HG03159 (cell line): ENCODE measurements at regions not wholly inside any gene's neighbourhood (a gene's known extent, or its start where the extent isn't known, plus 50 kb on each side); places are given as distances from the start of the nearest gene placed in this dataset.
"Not testable (repeated sequence)": the region's sequence is repeated elsewhere in the genome, so short reads cannot be mapped to it uniquely, and the experiment has no call there.

Experiments
- ATAC-seq: cut with Tn5 transposase; IDR thresholded peaks from one replicate; pipeline ENCODE4 v1.9.1; 2021; ENCODE audit warnings: mild to moderate bottlenecking, moderate library complexity; ENCODE audit not compliant: unreplicated experiment

DNA sequence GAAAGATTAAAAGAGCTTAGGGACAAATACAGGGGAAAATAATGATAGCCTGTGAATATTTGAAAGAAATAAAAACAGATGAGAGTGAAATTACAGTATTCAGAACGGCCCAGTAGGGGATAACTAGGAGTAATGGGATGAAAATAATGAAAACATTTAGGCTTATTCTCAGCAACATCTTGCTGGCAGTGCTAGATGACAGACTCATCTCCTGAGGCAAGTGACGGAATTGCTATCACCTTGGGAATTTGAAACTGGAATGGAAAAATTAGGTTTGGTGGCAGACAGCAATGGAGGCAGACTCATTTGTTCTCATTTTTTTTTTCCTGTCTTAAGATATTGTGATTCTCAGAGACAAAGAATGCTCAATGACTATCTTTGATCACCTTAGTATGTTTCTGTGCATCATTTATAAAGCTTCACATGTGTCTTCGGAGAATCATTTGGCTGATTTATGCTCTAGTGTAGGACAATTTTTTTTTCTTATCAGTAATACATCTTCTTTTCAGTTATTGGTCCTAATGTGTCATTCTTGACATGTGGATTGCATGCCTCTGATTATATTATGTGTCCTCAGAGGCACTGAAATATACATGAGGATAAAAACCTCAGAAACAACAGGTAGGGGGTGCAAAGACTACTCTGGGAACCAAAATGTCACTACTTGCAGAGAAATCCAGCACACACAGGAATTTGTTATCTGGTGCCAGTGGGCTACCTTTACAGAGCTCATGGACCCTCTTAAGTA, 711.7 kb downstream of the EDEM1 start:
- ATAC-seq: no peak

DNA sequence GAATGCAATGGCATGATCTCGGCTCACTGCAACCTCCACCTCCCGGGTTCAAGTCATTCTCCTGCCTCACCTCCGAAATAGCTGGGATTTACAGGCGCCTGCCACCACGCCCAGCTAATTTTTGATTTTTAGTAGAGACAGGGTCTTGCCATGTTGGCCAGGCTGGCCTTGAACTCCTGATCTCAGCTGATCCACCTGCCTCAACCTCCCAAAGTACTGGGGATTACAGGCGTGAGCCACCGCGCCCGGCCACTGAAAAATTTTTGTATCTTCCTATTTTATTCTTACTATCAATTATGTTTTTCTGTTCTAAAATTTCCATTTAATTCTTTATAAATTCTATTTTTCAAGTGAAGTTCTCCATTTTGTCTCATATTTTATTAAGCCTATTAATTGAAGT, 730.4 kb downstream of the EDEM1 start:
- no peak for ATAC-seq

DNA sequence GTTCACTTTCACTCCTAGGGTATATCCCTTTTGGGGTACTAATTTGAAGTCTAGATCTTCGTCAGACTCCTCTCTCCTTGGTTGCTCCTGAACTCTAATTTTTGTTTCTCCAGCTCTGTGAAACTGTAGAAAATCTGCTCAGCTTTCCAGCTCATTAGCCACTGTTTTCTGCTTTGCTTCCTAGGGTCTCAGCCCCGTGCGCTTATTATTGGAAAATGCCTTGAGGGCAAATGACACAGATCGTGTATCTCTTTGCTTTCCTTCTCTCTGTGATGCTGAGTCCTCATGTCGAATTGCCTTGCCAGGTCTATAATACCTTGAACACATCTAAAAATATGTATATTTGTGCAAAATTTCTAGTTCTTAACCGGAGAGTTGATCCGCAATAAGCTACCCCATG, 731.1 kb downstream of the EDEM1 start:
- no peak for ATAC-seq

DNA sequence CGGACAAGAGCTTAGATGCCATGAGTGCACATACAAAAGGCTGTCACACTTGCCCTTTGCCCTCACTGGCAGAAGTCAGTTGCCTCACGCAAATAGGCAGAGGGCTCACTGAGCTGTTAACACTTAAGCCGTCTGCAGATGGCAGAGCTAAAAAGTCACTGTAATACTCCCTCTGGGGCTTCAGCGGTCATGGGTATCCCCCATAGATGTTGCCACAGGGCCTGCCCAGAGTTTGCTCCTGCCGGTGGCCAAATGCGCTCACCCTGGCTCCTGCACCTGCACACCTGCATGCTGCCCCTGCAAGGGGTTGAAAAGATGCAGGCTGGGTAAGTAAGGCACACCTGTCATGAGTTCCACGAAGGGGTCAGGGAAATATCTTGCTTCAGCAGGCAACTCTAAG, 741.5 kb downstream of the EDEM1 start:
- no peak for ATAC-seq

DNA sequence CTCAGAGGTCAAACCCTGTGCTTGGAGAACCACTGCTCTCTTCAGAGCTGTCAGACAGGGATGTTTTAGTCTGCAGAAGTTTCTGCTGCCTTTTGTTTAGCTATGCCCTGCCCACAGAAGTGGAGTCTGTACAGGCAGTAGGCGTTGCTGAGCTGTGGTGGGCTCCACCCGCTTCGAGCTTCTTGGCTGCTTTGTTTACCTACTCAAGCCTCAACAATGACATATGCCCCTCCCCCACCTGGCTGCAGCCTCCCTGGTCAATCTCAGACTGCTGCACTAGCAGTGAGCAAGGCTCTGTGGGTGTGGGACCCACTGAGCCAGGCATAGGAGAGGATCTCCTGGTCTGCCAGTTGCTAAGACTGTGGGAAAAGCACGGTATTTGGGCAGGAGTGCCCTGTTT, 756.6 kb downstream of the EDEM1 start:
- not testable (repeated sequence) for ATAC-seq

DNA sequence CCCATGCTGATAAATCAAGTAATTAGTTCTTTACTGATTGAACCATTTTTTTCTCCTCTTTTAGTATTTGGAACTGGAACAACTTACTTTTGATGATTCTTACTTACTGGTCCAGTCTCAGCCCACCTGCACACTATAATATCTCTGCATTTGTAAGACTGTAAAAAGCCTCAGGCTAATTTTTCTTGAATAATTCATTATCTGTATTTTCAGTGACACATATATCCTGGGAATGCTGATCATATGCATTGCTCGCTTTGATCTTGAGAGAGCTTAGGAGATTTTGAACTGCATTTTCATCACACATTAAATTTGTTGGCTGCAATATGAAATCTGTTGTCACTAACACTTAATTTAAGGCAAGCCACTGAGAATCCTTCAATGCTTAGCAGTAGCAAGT, 760.6 kb downstream of the EDEM1 start:
- ATAC-seq: no peak

DNA sequence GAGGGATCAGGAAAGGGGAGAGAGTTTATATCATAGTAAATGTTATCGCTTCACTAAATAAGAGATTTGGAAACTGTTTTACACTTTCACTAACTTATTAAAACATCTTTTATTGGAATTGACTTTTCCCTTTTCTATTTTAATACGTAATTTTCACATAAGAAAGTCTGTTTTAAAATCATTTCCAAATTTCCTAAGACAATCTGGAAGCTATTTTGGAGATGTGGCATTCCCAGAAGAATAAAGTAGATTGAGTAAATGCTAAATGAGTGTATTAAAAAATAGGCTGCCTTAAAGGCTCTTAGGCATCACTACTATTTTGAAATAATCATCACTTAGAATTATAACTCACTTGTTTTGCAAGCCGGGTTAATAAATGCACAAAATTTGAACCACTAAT, 763.5 kb downstream of the EDEM1 start:
- no peak for ATAC-seq

DNA sequence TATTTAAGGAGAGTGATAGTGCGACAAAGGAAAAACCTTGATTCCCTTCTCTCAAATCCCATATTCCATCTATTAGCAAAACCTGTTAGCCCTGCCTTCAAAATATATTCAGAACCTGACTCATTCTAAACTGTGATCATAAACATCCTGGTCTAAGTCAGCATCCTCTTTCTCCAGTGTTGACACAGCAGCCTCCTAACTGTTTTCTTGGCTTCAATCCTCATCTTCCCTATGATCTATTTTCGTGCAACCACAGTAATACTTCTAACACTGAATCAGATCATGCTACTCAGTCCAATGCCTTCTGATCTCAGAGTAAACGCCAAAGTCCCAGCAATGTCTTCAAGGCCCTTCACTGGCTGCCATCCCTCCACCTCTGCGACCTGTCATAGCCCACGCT, 785.1 kb downstream of the EDEM1 start:
- no peak for ATAC-seq

DNA sequence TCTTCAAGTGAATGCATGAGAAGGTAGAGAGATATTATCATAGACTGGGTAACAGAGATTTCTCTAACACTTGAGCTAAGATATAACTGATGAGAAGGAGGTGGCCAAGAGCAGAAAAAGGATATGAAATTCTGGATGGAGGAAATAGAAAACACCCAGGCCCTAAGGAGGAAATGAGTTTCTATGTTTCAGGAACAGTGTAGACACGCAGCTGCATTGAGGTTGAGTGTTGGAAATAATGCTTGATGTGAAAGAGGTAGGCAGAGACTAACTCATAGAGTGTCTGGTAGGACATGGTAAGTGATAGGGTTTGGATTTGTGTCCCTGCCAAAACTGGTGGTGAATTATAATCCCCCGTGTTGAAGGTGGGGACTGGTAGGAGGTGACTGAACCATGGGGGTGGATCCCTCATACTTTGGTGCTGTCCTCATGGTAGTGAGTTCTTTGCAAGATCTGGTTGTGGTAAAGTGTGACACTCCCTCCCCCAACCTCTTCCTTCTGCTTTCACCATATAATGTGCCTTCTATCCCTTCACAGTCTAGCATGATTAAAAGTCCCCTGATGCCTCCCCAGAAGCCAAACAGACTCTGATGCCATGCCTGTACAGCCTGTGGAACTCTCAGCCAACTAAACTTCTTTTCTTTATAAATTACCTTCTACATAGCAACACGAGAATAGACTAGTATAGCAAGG, 787.3 kb downstream of the EDEM1 start:
- no peak for ATAC-seq

DNA sequence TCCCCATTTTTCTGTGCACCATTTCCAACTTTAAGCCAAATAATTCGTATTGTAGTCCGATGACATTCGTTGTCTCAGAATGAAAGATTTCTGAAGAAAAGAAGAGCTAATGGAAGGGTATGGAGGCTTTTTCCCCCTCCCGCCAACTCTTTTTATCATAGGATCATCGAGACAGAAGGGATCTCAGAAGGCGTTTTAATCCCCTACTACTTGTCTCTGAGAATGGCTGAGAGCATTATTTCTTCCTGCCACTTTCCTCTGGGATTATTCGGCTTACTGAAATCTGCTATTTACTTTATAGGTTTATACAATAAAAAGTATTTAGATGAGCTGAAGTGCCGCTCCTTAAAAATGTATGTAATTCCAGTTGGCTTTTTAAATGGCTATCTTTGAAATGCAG, 789.8 kb downstream of the EDEM1 start:
- no peak for ATAC-seq

DNA sequence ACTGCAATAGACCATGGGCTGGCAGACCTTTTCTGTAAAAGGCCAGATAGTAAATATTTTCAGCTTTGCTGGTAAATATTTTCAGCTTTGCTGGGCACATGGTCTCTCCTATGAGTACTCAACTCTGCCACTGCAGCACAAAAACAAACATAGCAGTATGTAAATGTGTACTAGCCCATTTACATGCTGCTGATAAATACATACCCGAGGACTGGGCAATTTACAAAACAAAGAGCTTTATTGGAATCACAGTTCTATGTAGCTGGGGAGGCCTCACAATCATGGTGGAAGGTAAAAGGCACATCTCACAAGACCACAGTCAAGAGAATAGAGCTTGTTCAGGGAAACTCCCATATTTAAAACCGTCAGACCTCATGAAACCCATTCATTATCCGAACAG, 793.0 kb downstream of the EDEM1 start:
- ATAC-seq: no peak

DNA sequence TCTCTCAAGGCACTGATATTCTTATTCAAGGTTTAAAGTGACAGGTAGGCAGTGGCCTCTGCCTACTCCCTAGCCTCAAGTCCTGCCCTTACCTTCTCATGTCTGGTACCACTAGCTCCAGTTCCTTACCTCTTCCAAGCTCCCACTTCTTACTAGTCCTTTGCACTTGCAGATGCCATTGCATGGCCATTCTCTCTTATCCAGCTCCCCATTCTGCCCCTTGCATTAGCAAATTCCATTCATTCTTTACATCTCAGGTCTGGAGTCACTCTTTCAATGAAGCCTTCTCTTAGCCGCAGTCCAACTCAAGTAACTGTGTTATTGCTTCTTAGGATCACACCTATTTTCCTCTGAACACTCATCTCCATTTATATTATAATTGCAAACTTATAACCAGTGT, 807.1 kb downstream of the EDEM1 start:
- no peak for ATAC-seq

DNA sequence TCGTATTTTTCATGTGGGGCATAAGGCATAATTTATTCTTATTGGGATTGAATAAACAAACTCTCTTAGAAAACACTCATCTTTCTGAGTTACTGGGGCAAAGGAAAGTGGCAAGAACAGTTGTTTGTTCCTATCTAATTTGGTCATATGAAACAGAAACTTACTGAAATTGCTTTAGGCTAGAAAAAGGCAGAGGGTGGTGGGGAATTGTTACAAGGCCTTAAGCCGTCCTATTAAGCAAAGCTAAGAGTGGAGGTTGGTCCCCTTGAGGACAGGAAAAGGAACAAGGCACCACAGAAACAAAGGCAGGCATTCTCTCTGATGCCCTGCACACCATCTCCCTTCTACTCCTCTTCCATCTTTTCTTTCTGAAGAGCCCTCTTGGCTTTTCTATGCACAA, 830.9 kb downstream of the EDEM1 start:
- no peak for ATAC-seq

DNA sequence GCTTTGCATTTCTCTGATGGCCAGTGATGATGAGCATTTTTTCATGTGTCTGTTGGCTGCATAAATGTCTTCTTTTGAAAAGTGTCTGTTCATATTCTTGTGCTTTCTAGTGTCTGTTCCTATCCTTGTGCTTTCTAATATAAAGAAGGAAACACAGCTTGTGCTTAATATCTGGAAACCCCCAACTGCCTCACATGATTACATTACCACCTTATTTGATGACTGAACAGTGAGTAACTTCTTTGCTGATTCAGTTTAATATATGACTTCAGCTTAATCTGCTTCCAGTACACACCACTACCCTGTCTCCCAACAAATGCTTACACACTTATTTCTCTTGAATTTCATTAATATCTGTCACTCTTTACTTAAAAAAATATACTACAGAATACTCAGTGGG, 835.1 kb downstream of the EDEM1 start:
- ATAC-seq: no peak

DNA sequence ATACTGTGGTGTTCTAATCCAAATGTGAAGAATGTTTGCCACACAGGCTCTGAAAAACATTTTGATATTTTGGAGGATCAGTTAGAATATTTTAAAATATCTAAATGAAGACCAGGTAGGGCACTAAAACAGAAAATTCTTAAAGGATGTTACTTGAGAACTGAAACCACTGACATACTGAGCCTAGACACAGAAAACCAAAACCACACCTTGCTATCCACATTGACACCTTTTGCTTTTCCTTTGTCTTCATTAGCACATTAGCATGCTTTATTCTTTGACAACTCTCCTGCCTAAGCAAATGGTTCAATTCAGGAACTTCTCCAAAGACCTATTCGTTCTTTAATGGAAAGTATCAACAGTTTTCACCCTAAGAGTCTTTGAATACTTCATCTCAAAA, 835.9 kb upstream of the GRM7 start:
- ATAC-seq: no peak

DNA sequence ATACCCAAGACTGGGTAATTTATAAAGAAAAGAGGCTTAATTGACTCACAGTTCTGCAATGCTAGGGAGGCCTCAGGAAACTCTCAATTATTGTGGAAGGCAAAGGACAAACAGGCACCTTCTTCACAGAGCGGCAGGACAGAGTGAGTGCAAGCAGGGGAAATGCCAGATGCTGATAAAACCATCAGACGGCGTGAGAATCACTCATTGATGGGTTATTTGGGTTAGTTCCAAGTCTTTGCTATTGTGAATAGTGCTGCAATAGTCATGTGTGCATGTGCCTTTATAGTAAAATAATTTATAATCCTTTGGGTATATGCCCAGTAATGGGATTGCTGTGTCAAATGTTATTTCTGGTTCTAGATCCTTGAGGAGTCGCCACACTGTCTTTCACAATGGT, 830.3 kb upstream of the GRM7 start:
- not testable (repeated sequence) for ATAC-seq

DNA sequence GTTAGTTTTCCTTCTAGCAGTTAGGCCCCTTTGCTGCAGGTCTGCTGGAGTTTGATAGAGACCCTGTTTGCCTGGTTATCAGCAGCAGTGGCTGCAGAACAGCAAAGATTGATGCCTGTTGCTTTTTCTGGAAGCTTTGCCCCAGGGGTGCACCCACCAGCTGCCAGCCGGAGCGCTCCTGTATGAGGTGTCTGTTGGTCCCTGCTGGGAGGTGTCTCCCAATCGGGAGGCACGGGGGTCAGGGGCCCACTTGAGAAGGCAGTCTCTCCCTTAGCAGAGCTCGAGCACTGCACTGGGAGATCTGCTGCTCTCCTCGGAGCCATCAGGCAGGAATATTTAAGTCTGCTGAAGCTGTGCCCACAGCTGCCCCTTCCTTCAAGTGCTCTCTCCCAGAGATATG, 825.3 kb upstream of the GRM7 start:
- no peak for ATAC-seq

DNA sequence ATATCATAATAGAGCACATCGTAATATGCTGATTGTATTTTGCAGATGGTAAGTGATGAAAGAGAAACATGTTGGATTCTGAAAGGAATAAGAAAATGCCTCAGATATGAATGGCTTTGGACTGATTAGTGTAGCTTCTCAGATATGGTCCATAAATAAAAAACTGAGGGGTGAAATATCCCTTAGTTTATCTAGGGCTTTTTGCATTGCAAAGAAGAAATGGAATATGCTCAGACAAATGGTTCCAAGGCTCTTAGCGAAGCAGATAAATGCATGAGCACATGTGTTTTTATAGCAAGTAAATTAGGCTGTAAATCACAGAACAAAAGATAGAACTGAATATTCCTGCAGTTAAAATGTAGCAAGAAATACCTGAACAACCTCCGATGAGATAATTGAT, 820.9 kb upstream of the GRM7 start:
- ATAC-seq: no peak

DNA sequence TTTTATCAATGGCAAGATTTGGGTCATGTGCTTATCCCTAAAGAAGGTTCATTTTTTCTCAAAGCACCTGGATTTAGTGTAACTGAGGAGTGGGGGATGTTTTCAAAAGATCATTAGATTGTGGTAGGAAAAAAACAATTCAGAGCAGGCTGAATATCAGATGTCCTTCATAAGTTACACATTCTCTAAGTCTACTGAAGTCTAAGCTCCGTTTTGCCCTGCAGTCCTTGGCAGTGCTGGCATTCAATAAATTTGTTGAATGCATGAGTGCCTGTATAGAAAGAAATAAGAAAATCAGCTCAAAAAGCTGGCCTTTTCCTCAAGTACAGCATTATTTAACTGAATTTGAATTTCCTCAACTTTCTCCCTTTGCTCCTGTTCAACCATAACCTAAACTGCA, 819.0 kb upstream of the GRM7 start:
- no peak for ATAC-seq

DNA sequence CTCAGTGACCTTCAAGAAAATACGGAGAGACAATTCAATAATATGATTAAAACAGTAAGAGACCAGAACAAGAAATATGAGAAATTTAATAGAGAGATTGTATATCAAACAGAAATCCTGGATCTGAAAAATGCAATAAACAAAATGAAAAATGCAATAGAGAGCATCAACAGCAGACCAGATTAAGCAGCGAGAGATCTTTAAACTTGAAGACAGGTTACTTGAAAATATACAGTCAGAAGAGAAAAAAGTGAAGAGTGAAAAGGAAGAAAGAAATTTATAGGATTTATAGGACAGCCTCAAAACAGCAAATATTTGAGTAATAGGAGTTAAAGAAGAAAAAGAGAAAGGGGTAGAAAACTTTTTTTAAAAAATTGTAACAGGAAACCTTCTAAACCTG, 813.9 kb upstream of the GRM7 start:
- no peak for ATAC-seq

DNA sequence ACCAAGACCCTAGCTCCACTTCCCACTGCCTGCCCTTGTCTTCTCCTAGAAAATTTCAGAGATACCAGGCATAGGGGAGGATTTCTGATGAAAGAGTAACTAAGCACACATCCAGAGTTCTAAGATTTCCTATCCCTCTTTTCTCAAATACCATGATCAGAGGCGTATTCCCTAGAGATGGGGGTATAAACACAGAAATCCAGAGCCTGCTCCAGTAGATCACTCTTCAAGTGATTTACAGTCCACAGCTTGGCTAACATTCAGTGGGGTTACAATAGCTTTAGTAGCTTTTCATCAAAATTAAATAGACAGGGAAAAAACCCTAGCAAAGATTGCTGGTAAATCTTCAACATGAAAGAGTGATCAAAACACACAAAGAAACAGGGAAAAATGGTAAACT, 800.7 kb upstream of the GRM7 start:
- ATAC-seq: no peak

DNA sequence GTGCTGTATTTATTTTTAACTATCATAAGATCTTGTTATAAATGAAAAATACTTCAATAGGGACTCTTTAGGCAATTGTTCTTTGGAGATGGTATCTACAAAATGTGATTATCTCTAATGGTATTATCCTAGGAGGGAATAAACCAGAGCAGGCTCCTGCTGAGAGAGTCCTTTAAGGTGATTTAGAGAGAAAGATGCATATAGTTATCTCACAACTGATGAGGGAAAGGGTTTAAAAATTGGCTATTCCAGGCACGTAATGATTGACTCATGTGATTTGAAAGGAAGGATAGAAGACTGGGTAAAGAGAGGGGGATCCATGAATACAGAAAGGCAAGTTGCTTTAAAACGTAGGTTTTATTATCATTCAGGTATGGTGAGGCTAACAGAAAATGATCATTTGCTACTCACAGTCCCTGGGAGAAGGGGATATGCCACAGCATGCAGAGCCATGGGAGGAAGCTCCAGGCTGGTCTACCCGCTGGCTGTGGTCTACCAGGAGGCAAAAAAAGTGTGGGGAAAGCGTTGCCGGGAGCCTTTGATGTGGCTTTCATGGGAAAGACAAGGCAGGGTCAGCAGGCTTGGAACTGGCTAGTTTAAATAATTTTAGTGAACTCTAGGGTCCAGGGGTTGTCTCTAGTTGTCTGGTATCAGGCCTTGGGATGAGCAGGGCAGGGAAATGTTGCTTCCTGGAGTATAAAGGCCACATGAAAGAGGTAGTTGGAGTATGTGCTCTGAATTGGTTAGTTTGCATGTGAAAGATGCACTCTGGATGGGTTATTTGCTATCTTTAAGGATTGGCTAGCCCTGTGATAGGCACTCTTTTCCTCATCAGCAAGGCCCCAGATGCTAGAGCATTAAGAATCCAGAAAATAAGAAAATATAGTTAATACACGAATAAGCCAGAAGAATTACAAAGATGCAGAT, 798.4 kb upstream of the GRM7 start:
- no peak for ATAC-seq
